ENCODE measurements at regions not wholly inside any gene's neighbourhood (a gene's known extent, or its start where the extent isn't known, plus 50 kb on each side); places are given as distances from the start of the nearest gene placed in this dataset.

- H3K79me2 ChIP-seq (ENCODE audit: control insufficient read depth, insufficient read depth, low read length), result no peaks in the 10 kb centered on the region
- no peaks in the 10 kb centered on the region for H3K27me3 ChIP-seq (replicated peaks in 1 of 2; ENCODE audit: control insufficient read depth in 2 of 2, insufficient read depth in 2 of 2, low read length in 1 of 2)
- no peak overlapping the region for H3K4me3 ChIP-seq
- ChIA-PET POLR2A (no interaction called here), RAD21 (ENCODE audit: unreplicated experiment) (no interaction called here), SMC1A (ENCODE audit: uncharacterized antibody, unreplicated experiment) (no interaction called here), CTCF (interaction anchor here (1.2 to 1.5 kb wide), 2 partner anchors 69 to 141 kb away, joined by 3 read pairs; no protein-coding TSS in a partner anchor)
- no peak overlapping the region for H3K4me2 ChIP-seq (ENCODE audit: control insufficient read depth, insufficient read depth)
- in situ Hi-C loops (cut with MboI), result loop anchor here (25.0 kb wide), 1 partner anchor 672 kb away; no protein-coding TSS in a partner anchor
- no peak for TF ChIP-seq CTCF (IDR thresholded peaks at IDR 0.05 in 2 of 3, conservative IDR thresholded peaks at IDR 0.05 in 1 of 3; ENCODE audit: control insufficient read depth in 2 of 3, extremely low read depth in 1 of 3, insufficient read depth in 1 of 3, low read depth in 3 of 3, low read length in 3 of 3)
- no peak for TF ChIP-seq EP300 (IDR thresholded peaks at IDR 0.05; ENCODE audit: borderline replicate concordance in 1 of 2, control insufficient read depth in 1 of 2, low read depth in 2 of 2, low read length in 2 of 2)
- no peak for TF ChIP-seq E4F1 (IDR thresholded peaks at IDR 0.05; ENCODE audit: borderline replicate concordance, partially characterized antibody)
- no peak for TF ChIP-seq JUNB (IDR thresholded peaks at IDR 0.05)
- ATAC-seq (no peak), FAIRE-seq (no peak), DNase-seq (ENCODE audit: low read depth, low spot score) (no peak)
- H3K4me1 ChIP-seq (ENCODE audit: control insufficient read depth, insufficient read depth, low read length), result no peaks in the 10 kb centered on the region
- no peak overlapping the region for H3K9ac ChIP-seq (ENCODE audit: control insufficient read depth, insufficient read depth, low read length)
- H3K27ac ChIP-seq (ENCODE audit: control insufficient read depth, insufficient read depth), result no peak overlapping the region
- BruUV-seq (replicated peaks), result no TSS peak
- H3K36me3 ChIP-seq (ENCODE audit: control insufficient read depth in 2 of 2, insufficient read depth in 2 of 2, low read length in 1 of 2), result no peaks in the 10 kb centered on the region
- no peak overlapping the region for H2AFZ ChIP-seq (ENCODE audit: control insufficient read depth, low read depth, low read length)
- H4K20me1 ChIP-seq (ENCODE audit: control insufficient read depth, insufficient read depth), result no peaks in the 10 kb centered on the region
- H3K9me3 ChIP-seq (replicated peaks; ENCODE audit: control insufficient read depth, insufficient read depth, low read length), result no peaks in the 10 kb centered on the region
- intact Hi-C loops (cut with micrococcal nuclease; ENCODE audit: unreplicated experiment), result no loop called here
- WGBS (ENCODE audit: insufficient coverage, insufficient replicate concordance, low lambda C conversion rate, missing lambda C conversion rate), result 50% methylated on average over 5 of the region's 5 CpGs
Measured at GRCh38 chr10:35784751-35785150, 142.7 kb upstream of the FZD8 start.
